GM18858 (cell line): ENCODE measurements at regions not wholly inside any gene's neighbourhood (a gene's known extent, or its start where the extent isn't known, plus 50 kb on each side); places are given as distances from the start of the nearest gene placed in this dataset.

ENCODE experiments used
- ATAC-seq: cut with Tn5 transposase; IDR thresholded peaks from one replicate; pipeline ENCODE4 v1.9.1; 2021; ENCODE audit not compliant: unreplicated experiment

GRCh38 chr5:106923409-106923808 lies 747.3 kb downstream of the EFNA5 start:
- no peak for ATAC-seq

DNA sequence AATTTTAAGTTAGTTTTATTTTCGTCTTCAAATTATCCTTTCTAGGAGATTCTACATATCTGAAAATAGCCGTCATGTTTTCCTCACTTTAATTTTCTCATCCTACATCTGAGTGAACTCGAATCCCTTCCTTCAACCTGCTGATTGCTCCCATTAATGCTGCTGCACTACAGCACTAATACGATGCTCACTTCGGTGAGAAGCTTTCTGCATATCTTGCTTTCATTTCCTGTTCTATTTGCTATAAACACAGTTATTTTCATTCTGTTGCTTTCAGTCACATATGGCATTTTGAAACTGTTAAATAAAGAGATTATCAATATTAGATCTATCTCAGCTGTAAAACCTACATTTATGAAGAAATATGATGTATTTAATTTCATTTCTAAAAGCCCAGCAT lies 749.2 kb downstream of the EFNA5 start:
- ATAC-seq = no peak

DNA sequence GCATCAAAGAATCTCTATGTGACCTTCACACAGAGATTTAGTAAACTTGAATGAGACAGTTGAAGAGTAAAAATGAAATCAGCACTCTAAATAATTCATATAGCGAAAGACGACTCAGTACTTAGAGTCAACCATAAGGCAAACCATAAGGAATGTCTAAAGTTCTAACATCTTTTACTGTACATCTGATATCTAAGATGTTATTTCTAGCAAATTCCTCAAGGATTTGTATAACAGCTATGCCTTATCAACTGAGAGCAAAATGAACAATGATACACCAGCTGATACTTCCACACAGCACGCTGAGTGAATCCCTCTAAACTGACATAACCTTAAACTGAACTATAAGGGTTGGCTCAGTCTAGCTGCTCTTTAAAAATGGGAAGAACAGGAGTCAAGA lies 760.3 kb downstream of the EFNA5 start:
- no peak for ATAC-seq

DNA sequence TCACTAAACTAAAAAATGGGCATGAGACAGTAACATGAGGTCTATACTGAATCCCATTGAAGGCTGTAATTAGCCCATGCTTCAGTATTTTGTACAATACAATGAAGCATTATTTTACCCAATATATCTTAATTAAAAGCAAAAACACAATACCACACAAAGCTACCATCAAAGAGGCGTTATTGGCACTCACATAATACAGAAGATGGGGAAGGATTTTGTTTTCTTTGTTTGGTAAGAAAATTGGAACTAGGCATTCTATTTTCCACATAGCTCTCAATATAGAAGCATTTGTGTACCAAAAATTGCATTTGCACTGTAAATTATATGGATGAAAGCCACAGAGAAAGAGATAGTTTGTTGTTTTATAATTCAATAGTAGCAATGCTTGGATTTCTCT lies 761.0 kb downstream of the EFNA5 start:
- ATAC-seq = no peak

GRCh38 chr5:106907979-106908378 lies 762.8 kb downstream of the EFNA5 start:
- ATAC-seq = no peak

- no peak for ATAC-seq
Measured at GRCh38 chr5:106906199-106906598, 764.5 kb downstream of the EFNA5 start.

DNA sequence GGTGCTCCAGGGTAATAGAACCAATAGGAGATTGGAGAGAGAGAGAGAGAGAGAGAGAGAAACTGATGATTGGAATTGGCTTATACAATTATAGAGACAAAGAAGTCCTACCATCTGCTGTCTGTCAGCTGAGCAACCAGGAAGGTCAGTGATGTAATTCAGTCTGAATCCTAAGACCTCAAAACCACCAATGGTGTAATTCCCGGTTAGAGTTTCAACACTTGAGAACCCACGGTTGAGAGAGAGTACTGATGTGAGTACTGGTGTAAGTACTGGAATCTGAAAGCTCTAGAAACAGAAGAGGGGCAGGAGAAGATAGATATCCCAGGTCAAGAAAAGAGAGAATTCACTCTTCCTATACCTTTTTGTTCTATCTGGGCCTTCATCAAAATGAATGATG lies 775.8 kb downstream of the EFNA5 start:
- ATAC-seq = no peak

DNA sequence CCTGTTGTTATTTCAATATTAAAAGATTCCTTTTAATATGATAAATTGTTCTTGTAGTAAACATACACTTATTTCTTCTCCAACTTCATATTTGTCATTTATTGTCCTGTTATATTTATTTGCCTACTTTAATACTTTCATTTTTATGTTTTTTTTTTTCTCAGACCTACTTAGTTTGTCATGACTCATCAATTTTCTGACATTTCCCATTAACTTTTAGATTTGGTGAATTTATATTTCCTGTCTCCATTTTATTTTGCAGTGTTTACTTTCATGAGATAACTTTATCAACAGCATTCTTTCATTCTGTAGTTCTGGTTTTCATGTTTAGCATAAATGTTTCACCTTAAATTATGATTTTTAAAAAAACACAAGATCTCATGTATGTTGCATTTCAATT lies 788.7 kb downstream of the EFNA5 start:
- ATAC-seq = no peak

DNA sequence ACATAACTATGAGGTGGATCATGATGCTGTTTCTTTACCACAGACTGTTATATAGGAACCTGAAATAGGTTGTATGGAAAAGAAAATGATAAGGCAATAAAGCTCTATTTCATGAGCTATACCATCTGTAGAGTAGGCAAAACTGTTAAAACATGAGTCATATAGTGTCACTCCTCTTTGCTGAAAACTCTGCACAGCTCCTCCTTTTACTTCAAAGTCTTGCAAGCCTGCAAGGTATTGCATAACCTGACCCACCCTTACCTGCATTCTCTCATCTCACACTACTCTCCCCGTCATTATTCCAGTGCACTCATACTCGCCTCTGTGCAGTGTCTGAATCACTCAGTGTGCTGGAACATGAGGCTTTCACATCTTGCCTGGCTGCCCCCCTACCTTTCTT lies 790.1 kb downstream of the EFNA5 start:
- no peak for ATAC-seq

DNA sequence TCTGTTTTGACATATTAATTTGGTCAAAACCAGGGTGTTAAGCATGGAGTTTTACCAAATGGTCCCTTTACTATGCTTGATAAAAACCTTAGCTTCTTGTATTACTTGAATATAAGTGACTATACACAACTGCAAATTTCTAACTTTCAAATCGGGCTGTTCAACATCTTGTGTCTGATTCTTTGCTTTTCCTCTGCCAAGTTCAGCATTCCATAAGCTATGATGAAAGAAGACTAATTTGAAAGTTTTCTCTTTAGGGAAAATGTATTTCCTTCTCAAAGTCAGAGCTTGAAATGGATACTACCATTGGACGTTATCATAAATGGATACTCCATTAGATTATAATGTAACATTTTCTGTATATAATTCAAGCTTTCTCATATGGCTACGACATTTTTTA lies 792.9 kb downstream of the EFNA5 start:
- ATAC-seq = no peak

DNA sequence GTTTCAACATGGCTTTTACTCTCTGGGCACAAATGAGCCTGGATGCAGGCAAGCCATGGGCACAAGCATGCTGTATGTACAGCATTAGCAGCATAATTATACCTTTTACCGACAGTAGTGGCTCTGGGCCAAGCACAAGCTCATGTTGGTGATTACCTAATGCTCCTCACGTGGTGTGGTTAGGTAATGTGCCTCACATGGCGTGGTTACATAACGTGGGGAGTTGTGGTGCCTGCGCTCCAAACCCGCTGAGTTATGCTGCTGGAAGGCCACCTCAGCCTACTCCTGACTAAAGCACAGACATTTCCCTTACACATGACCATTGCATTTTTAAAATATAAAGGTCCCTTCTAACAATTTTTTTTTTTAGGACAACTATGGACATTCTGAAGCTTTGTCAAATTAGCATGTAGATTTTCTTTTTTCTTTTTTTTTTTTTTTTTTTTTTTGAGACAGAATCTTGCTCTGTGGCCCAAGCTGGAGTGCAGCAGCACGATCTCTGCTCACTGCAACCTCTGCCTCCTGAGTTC lies 794.0 kb downstream of the EFNA5 start:
- no peak for ATAC-seq

DNA sequence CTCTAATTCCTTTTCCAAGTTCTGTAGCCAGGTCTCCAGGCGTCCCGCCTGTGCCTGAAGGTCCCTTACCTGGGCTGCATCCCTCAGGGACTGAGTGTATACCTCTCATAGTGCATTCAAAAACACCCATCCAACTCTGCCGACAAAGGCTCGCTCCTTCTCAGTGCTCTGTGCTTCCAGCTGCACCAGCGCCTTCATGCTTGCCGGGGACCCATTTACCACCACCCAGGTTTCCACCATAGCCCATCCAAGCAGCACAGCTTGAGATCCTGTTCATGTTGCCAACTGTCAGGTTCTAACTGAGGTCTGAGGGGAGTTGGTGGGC lies 794.5 kb downstream of the EFNA5 start:
- no peak for ATAC-seq

DNA sequence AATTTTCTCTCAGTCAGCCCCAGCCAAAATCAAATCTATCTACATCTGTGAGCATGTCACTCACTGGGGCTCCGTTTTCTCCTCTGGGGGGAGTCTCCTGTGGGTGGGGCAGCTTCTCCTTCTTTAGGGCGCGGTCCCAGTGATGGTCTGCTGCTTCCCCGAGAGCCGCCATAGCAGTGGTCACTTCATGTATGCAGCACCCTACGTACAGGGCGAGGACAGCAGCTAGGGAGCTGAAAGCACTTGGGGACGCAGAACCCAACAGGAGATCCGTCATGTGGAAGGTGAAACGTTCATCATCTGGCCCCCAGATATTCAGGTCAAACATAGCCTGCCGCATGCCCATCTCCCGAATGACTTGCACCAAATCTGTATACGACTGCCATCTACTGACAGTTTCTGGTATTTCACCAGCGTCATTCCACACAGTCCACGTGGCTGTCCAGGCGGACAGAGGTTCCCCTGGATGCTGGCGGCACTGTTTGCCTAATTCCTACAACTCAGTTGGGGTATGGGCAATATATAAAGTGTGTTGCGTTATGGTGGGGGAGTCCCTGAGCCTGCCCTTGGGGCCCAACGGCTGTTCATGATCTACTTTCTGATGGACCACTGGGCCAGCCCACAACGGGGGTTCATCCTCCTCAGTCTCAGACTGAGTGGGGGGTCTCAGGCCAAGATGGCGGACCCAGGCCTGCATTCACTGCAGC lies 795.0 kb downstream of the EFNA5 start:
- peak; percentile 67 for ATAC-seq

- no peak for ATAC-seq
Measured at GRCh38 chr5:106874974-106875373, 795.8 kb downstream of the EFNA5 start.

DNA sequence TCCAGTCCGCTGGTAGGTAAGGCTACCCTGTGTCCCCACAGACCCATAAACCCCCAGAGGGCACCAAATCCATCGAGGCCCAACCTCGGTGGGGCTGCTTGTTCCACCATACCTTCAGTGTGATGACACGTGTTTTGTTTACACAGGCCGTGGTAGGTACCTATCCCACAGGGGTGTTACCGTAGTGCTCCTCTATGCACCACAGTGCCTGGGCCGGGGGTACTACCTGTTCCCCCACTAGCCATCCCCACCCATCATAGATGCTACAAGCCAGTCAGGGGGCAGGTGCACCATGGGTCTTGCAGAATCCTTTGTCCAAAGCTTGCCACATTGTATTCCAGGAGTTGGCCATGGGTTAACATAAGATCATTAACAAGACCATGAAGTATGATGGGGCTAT lies 796.2 kb downstream of the EFNA5 start:
- ATAC-seq = no peak

DNA sequence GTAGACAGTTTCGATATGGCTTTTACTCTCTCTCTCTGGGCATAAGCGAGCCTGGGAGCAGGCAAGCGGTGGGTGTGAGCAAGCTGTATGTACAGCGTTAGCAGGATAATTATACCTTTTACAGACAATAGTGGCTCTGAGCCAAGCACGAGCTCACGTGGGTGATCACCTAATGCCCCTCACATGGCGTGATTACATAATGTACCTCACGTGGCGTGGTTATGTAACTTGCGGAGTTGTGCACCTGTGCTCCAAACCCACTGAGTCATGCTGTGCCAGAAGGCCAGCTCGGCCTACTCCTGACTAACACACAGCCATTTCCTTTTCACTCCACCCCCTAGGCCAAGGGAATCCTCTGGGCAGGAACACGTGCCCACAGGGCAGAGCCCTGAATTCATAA lies 797.2 kb downstream of the EFNA5 start:
- no peak for ATAC-seq

DNA sequence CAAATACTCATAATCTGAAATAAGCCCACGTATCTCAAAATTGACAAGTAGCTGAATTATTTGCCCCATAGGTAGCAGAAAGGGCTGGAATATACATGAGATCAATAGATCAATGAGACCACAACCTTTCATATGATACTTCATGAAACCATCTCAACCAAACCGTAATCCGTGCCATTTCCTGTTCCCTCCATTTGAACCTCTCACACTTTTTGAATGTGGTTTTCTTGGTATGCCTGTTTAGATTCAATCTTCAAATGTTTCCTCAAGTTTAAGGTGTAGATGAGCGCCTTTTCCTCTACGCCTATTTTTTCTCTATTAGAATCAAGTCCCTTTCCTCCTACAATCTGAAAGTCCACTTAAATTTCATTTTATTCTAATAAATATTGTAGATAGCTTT lies 805.5 kb downstream of the EFNA5 start:
- ATAC-seq = no peak

DNA sequence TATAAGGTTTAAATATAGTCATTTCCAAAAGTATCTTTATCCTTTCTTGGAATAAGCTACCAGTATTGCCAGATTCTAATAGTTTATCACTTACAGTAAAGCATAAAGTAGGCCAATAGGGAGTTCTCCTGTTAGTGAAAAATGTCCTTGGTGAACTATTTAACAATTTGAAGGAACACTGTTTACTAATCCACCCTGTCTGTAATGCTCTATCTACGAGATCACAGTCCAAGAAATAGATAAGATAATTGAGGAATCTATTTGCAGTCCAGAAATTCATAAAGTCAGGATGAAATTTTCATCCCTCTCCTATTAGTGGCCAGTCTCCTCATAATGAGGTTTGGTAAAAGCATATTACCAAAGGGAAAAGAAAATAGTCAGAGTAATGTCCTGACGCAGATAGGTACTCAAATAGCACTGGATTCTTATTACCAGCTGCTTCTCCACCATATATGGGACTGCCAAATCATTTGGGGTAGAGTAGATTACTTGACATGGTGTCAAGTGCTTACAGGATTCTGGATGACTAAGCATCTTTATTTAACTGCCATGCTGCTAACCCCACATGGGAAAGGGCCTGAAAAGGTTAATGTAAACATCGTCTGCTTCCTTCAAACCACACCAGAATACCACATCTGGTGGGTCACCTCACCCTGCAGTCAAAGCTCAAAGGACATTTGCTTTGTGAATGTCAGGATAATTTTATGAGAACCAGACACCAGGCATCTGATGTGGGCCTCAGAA lies 808.1 kb downstream of the EFNA5 start:
- ATAC-seq = no peak

DNA sequence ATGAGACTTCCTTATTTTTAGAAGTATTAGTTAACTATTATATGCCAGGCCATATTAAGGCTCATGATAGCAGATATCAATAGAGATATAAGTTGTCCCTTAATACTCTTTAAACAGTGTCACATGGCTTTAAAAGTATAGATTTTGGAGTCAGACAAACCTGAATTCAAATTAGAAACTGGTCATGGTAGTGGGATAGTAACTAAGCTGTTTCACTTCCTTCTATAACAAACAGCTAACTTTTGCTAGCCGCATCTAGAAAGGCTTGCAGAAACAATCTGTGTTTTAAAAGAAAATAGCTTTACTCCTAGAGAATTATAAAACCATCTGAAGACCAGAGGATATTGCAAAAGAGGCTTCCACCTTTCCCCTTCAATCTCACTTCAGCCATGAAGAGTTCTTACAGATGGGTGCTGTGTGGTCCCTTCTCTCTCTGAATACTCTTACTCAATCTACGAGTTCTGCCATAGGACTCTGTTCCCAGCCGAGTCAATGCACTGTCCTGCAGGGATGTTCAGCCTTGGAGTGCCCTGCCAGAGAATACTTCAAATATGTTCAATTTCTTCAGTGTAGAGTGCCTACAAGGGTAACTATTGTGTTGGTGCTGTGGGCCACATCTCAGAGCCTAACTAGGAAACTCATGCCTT lies 810.2 kb downstream of the EFNA5 start:
- ATAC-seq = peak; percentile 64

DNA sequence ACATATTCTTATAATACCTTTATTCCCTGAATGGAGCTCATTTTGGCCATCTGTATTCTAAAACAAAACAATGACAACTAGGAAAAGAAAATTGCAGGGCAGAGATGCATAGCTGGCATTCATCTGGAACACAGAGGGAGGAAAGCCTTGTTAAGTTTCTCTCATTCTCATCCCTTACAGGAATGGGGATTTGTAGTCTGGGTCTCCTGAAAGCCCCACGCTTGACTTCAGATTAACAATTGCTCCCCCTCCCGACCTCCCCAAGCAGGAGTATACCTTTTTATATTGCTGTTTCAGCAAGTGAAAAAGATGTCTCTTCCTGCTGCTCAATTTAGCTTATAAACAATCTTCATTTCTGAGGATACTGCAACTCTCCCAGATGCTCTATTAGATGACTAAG lies 812.1 kb downstream of the EFNA5 start:
- ATAC-seq = no peak

DNA sequence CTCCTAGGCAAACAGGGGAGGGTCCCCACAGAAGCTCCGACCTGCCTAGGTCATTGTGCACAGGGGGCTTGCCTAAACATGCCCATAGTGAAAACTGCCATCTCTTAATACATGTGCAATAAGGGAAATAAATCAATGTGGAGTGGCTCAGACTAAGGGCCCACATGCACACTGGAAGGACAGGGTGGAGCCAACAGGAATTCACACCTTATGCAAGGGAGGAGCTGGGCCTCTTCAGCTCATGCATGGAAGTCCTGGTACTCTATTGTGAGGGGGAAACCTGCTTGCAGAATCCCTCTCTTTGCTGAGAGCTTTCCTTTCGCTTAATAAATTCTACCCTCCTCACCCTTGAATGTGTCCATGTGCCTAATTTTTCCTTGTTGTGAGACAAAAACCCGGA lies 815.8 kb downstream of the EFNA5 start:
- ATAC-seq = no peak

- no peak for ATAC-seq
Measured at GRCh38 chr5:106854105-106854687, 816.5 kb downstream of the EFNA5 start.
